Peyer's patch (tissue), 4 donors: ENCODE measurements at regions not wholly inside any gene's neighbourhood (a gene's known extent, or its start where the extent isn't known, plus 50 kb on each side); places are given as distances from the start of the nearest gene placed in this dataset.

Experiments used
- DNase-seq, 3 donors: peaks; one replicate each; pipeline ENCODE4 v3.0.0-alpha.2; 2017 to 2019
- H3K27ac ChIP-seq, 4 donors: fragments of 200-600 bp; sonication (generic); one replicate each; pipeline ENCODE4 v1.5.1; 2016 to 2019
- H3K27me3 ChIP-seq, 2 donors: fragments of 200-600 bp; sonication (generic); one replicate each; pipeline ENCODE4 v1.5.1; 2019
- H3K36me3 ChIP-seq, 3 donors: fragments of 200-600 bp; sonication (generic); one replicate each; pipeline ENCODE4 v1.5.1; 2016 to 2019
- H3K4me1 ChIP-seq, 4 donors: fragments of 200-600 bp; sonication (generic); one replicate each; pipeline ENCODE4 v1.5.1; 2016 to 2019
- H3K4me3 ChIP-seq, 4 donors: fragments of 200-600 bp; sonication (generic); 1 replicate in 3 of 4; 2 replicates in 1 of 4; pipeline ENCODE4 v1.5.1; 2016 to 2019; ENCODE audit warnings: mild to moderate bottlenecking in 1 of 4
- H3K9me3 ChIP-seq, 4 donors: fragments of 200-600 bp; sonication (generic); one replicate each; pipeline ENCODE4 v1.5.1; 2016 to 2019; ENCODE audit warnings: mild to moderate bottlenecking in 1 of 4
- POLR2A ChIP-seq, 2 donors: fragments of 450-650 bp; IDR thresholded peaks; one replicate each; pipeline ENCODE4 v1.5.1; 2017; ENCODE audit warnings: antibody characterized with exemption in 2 of 2, mild to moderate bottlenecking in 2 of 2, moderate library complexity in 2 of 2
- TF ChIP-seq, protein P1 (sequence below), 6 experiments: fragments of 450-650 bp in 4 of 6; fragments of 200-600 bp in 2 of 6; sonication (generic) in 1 of 6; IDR thresholded peaks; one replicate each; pipeline ENCODE4 v1.5.1; 2017 to 2019; ENCODE audit warnings: antibody characterized with exemption in 6 of 6, mild to moderate bottlenecking in 3 of 6, moderate library complexity in 1 of 6

DNA sequence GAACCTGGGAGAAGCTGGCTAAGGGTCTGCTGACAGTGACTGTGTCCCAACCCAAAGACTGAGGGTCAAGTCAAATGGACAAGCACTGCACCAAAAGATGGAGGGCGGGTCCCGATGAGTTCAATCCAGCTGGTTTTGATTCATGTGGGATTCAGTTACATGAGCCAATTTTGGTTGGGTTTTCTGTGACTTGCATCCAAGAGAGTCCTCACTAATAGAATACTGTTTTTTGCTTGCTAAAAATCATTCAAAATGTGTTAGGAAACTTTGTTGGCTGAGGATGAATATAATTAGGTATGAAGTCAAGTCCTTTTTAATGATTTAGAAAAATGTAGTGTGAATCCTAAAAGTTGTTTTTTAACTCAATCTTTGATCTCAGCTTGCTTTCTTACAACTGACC, 323.8 kb upstream of the NOX3 start:
- Histone ChIP-seq H3K9me3 (no peaks in the 10 kb centered on the region), H3K4me3 (no peak overlapping the region), H3K4me1 (no peaks in the 10 kb centered on the region), H3K36me3 (no peaks in the 10 kb centered on the region), H3K27ac (no peak overlapping the region), H3K27me3 (no peaks in the 10 kb centered on the region)
- TF ChIP-seq POLR2A (IDR thresholded peaks at IDR 0.05): no peak
- TF ChIP-seq, protein P1, sequence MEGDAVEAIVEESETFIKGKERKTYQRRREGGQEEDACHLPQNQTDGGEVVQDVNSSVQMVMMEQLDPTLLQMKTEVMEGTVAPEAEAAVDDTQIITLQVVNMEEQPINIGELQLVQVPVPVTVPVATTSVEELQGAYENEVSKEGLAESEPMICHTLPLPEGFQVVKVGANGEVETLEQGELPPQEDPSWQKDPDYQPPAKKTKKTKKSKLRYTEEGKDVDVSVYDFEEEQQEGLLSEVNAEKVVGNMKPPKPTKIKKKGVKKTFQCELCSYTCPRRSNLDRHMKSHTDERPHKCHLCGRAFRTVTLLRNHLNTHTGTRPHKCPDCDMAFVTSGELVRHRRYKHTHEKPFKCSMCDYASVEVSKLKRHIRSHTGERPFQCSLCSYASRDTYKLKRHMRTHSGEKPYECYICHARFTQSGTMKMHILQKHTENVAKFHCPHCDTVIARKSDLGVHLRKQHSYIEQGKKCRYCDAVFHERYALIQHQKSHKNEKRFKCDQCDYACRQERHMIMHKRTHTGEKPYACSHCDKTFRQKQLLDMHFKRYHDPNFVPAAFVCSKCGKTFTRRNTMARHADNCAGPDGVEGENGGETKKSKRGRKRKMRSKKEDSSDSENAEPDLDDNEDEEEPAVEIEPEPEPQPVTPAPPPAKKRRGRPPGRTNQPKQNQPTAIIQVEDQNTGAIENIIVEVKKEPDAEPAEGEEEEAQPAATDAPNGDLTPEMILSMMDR (IDR thresholded peaks at IDR 0.05): no peak
- no peak for DNase-seq

DNA sequence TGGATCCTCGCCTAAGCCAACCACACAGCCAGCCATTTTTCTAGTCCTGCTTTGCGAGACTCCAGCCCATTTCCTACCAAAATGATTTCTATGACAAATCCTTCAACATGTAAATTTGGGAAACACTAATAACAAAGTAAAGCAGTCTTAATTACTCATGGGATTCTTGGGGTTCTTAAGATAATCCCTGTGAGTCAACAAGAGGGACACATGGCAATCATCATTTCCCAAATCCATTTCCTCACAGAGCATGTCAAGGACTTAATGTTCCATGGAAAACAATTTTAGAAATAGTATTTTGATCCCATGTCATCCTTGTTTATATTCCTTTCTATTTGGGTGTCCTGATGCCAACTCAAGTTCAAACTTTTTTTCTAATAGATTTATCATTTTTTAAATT, 322.7 kb upstream of the NOX3 start:
- TF ChIP-seq, protein P1 (IDR thresholded peaks at IDR 0.05): no peak
- H3K27me3 ChIP-seq: no peaks in the 10 kb centered on the region
- H3K4me3 ChIP-seq: no peak overlapping the region
- H3K36me3 ChIP-seq: no peaks in the 10 kb centered on the region
- no peaks in the 10 kb centered on the region for H3K4me1 ChIP-seq
- no peaks in the 10 kb centered on the region for H3K9me3 ChIP-seq
- DNase-seq: no peak
- H3K27ac ChIP-seq: no peak overlapping the region

DNA sequence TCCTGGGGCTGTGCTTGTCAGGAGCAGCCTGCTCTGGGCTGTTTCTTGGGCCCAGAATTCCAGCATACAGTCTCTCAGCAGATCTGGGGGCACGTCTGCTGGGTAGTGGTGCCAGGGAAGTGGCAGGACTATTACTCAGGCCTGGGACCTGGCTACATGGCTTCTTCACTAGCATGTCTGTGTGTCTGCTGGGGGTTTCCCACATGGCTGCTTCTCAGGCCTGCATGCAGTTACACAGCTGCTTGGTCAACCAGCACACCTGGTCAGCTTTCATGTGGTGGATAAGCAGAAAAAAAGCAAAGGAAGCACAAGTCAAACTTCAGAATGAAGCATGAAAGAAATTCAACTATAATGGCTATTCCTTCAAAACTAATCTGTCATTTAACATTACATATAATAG, 316.2 kb upstream of the NOX3 start:
- H3K36me3 ChIP-seq: no peaks in the 10 kb centered on the region
- TF ChIP-seq, protein P1 (IDR thresholded peaks at IDR 0.05): no peak
- TF ChIP-seq POLR2A (IDR thresholded peaks at IDR 0.05): no peak
- no peak overlapping the region for H3K27ac ChIP-seq

DNA sequence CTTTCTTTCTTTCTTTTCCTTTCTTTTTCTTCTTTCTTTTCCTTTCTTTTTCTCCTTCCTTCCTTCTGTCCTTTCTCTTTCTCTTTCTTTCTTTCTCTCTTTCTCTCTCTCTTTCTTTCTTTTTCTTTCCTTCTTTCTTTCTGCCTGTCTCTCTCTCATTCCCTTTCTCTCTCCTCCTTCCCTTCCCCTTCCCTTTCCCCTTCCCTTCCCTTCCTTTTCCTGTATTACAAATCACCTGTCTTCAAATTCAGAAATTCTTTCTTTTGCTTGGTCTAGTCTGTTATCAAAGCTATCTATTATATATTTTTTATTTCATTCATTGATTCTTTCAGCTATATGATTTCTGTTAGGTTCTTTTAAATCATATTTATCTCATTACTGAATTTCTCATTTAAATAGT, 315.2 kb upstream of the NOX3 start:
- H3K27me3 ChIP-seq: no peaks in the 10 kb centered on the region
- peaks cover 0 to 6% (median 0%) of the 10 kb centered on the region in 4 donors for H3K9me3 ChIP-seq
- no peaks in the 10 kb centered on the region for H3K36me3 ChIP-seq
- no peaks in the 10 kb centered on the region for H3K4me1 ChIP-seq
- H3K27ac ChIP-seq: no peak overlapping the region
- no peak overlapping the region for H3K4me3 ChIP-seq
- TF ChIP-seq, protein P1 (IDR thresholded peaks at IDR 0.05): no peak
- no peak for TF ChIP-seq POLR2A (IDR thresholded peaks at IDR 0.05)
- no peak for DNase-seq

More for the DNA sequence above, 316.2 kb upstream of the NOX3 start:
- Histone ChIP-seq H3K4me1 (no peaks in the 10 kb centered on the region), H3K9me3 (peaks cover 0 to 6% (median 0%) of the 10 kb centered on the region in 4 donors), H3K27me3 (no peaks in the 10 kb centered on the region), H3K4me3 (no peak overlapping the region)
- no peak for DNase-seq

DNA sequence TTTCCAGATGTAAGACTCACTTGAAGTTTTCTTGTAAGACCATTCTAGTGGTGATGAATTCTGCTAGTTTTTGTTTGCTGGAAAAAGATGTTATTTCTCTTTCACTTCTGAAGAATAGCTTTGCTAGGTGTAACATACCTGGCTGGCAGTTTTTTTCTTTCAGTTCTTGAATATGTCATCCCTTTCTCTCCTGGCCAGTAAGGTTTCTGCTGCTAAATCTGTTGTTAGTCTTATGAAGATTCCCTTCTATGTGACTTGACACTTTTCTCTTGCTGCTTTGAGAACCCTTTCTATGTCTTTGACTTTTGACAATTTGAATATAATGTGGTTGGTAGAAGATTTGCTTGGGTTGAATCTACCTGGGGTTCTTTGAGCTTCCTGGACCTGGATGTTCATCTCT, 314.7 kb upstream of the NOX3 start:
- no peak overlapping the region for H3K27ac ChIP-seq
- no peak for TF ChIP-seq POLR2A (IDR thresholded peaks at IDR 0.05)
- TF ChIP-seq, protein P1 (IDR thresholded peaks at IDR 0.05): no peak
- no peak overlapping the region for H3K4me3 ChIP-seq
- H3K27me3 ChIP-seq: no peaks in the 10 kb centered on the region
- H3K9me3 ChIP-seq: peaks cover 0 to 6% (median 0%) of the 10 kb centered on the region in 4 donors
- no peaks in the 10 kb centered on the region for H3K4me1 ChIP-seq
- no peaks in the 10 kb centered on the region for H3K36me3 ChIP-seq
- no peak for DNase-seq
